B cell (primary cell): ENCODE measurements at regions not wholly inside any gene's neighbourhood (a gene's known extent, or its start where the extent isn't known, plus 50 kb on each side); places are given as distances from the start of the nearest gene placed in this dataset.

Experiments used
- EZH2 ChIP-seq: IDR thresholded peaks from 2 replicates; pipeline ENCODE4 v1.6.1; 2012; ENCODE audit warnings: borderline replicate concordance, low read depth, mild to moderate bottlenecking, moderate library complexity, low read length; ENCODE audit not compliant: insufficient read depth, poor library complexity, severe bottlenecking
- TF ChIP-seq, protein P1 (sequence below): fragments of 200-600 bp; IDR thresholded peaks from one replicate; pipeline ENCODE4 v1.8.0; 2022; ENCODE audit warnings: antibody characterized with exemption, mild to moderate bottlenecking

DNA sequence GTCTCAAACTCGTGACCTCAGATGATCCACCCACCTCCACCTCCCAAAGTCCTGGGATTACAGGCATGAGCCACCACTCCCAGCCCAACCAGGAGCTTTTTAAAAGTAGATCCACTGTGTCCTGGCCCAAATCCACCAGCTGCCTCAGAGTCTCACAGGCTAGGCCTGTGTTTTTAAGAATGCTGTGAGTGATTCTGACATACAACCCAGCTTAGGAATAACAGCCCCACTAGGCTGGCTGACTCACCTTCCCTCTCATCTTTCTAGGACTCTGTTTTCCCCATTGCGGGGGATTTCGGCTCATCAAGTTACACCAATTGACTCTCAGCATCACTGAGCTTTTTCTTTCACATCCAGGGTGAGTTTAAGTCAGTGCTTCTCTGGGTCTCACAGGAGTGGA lies 207.6 kb downstream of the SKIDA1 start:
- no peak for TF ChIP-seq EZH2
- TF ChIP-seq, protein P1, sequence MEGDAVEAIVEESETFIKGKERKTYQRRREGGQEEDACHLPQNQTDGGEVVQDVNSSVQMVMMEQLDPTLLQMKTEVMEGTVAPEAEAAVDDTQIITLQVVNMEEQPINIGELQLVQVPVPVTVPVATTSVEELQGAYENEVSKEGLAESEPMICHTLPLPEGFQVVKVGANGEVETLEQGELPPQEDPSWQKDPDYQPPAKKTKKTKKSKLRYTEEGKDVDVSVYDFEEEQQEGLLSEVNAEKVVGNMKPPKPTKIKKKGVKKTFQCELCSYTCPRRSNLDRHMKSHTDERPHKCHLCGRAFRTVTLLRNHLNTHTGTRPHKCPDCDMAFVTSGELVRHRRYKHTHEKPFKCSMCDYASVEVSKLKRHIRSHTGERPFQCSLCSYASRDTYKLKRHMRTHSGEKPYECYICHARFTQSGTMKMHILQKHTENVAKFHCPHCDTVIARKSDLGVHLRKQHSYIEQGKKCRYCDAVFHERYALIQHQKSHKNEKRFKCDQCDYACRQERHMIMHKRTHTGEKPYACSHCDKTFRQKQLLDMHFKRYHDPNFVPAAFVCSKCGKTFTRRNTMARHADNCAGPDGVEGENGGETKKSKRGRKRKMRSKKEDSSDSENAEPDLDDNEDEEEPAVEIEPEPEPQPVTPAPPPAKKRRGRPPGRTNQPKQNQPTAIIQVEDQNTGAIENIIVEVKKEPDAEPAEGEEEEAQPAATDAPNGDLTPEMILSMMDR: no peak
